ENCODE measurements at regions not wholly inside any gene's neighbourhood (a gene's known extent, or its start where the extent isn't known, plus 50 kb on each side); places are given as distances from the start of the nearest gene placed in this dataset.

GRCh38 chr3:162014284-162014683, 517.7 kb downstream of the OTOL1 start:
- TF ChIP-seq CTCF (IDR thresholded peaks at IDR 0.05) (no peak), POLR2A (IDR thresholded peaks at IDR 0.05) (no peak), POLR2AphosphoS5 (IDR thresholded peaks at IDR 0.05; ENCODE audit: insufficient read depth in 1 of 2, low read depth in 1 of 2) (no peak)
- intact Hi-C loops (cut with DNase I), result no loop called here
- no peak overlapping the region for H3K4me3 ChIP-seq
- H3K9me3 ChIP-seq, result no peaks in the 10 kb centered on the region
- H3K27ac ChIP-seq, result no peak overlapping the region
- no peaks in the 10 kb centered on the region for H3K4me1 ChIP-seq
- DNase-seq (ENCODE audit: extremely low spot score in 2 of 2), result no peak
- no peaks in the 10 kb centered on the region for H3K27me3 ChIP-seq
- no peaks in the 10 kb centered on the region for H3K36me3 ChIP-seq

- H3K4me1 ChIP-seq, result no peaks in the 10 kb centered on the region
- no peak overlapping the region for H3K27ac ChIP-seq
- DNase-seq (ENCODE audit: extremely low spot score in 2 of 2), result no peak
- TF ChIP-seq POLR2AphosphoS5 (IDR thresholded peaks at IDR 0.05; ENCODE audit: insufficient read depth in 1 of 2, low read depth in 1 of 2), result no peak
- no peak for TF ChIP-seq POLR2A (IDR thresholded peaks at IDR 0.05)
- TF ChIP-seq CTCF (IDR thresholded peaks at IDR 0.05), result no peak
- no peaks in the 10 kb centered on the region for H3K9me3 ChIP-seq
- no peak overlapping the region for H3K4me3 ChIP-seq
- H3K27me3 ChIP-seq, result no peaks in the 10 kb centered on the region
- intact Hi-C loops (cut with DNase I), result no loop called here
- no peaks in the 10 kb centered on the region for H3K36me3 ChIP-seq
Measured at GRCh38 chr3:162015856-162016255, 519.2 kb downstream of the OTOL1 start.

GRCh38 chr3:162019817-162020216, 523.2 kb downstream of the OTOL1 start:
- H3K9me3 ChIP-seq, result no peaks in the 10 kb centered on the region
- no peak for DNase-seq (ENCODE audit: extremely low spot score in 2 of 2)

GRCh38 chr3:162021206-162021605, 524.6 kb downstream of the OTOL1 start:
- no peak overlapping the region for H3K4me3 ChIP-seq
- H3K4me1 ChIP-seq, result no peaks in the 10 kb centered on the region
- H3K36me3 ChIP-seq, result no peaks in the 10 kb centered on the region
- TF ChIP-seq CTCF (IDR thresholded peaks at IDR 0.05) (no peak), POLR2A (IDR thresholded peaks at IDR 0.05) (no peak), POLR2AphosphoS5 (IDR thresholded peaks at IDR 0.05; ENCODE audit: insufficient read depth in 1 of 2, low read depth in 1 of 2) (no peak)
- intact Hi-C loops (cut with DNase I), result no loop called here
- no peak for DNase-seq (ENCODE audit: extremely low spot score in 2 of 2)
- no peaks in the 10 kb centered on the region for H3K27me3 ChIP-seq
- H3K27ac ChIP-seq, result no peak overlapping the region
- no peaks in the 10 kb centered on the region for H3K9me3 ChIP-seq

More at GRCh38 chr3:162019817-162020216, 523.2 kb downstream of the OTOL1 start:
- no peaks in the 10 kb centered on the region for H3K4me1 ChIP-seq
- H3K36me3 ChIP-seq, result no peaks in the 10 kb centered on the region
- no peak overlapping the region for H3K27ac ChIP-seq
- intact Hi-C loops (cut with DNase I), result no loop called here
- H3K27me3 ChIP-seq, result no peaks in the 10 kb centered on the region
- no peak overlapping the region for H3K4me3 ChIP-seq
- TF ChIP-seq POLR2AphosphoS5 (IDR thresholded peaks at IDR 0.05; ENCODE audit: insufficient read depth in 1 of 2, low read depth in 1 of 2) (no peak), CTCF (IDR thresholded peaks at IDR 0.05) (no peak), POLR2A (IDR thresholded peaks at IDR 0.05) (no peak)

- TF ChIP-seq POLR2A (IDR thresholded peaks at IDR 0.05) (no peak), POLR2AphosphoS5 (IDR thresholded peaks at IDR 0.05; ENCODE audit: insufficient read depth in 1 of 2, low read depth in 1 of 2) (no peak), CTCF (IDR thresholded peaks at IDR 0.05) (no peak)
- intact Hi-C loops (cut with DNase I), result no loop called here
- H3K9me3 ChIP-seq, result no peaks in the 10 kb centered on the region
- H3K36me3 ChIP-seq, result no peaks in the 10 kb centered on the region
- no peaks in the 10 kb centered on the region for H3K27me3 ChIP-seq
- DNase-seq (ENCODE audit: extremely low spot score in 2 of 2), result no peak
- no peak overlapping the region for H3K27ac ChIP-seq
- H3K4me1 ChIP-seq, result no peaks in the 10 kb centered on the region
- no peak overlapping the region for H3K4me3 ChIP-seq
Measured at GRCh38 chr3:162022911-162023310, 526.3 kb downstream of the OTOL1 start.
